AG10803 (cell line): ENCODE measurements at regions not wholly inside any gene's neighbourhood (a gene's known extent, or its start where the extent isn't known, plus 50 kb on each side); places are given as distances from the start of the nearest gene placed in this dataset.

ENCODE experiments used
- DNase-seq: peaks from one replicate; pipeline ENCODE4 v3.0.0; 2010; ENCODE audit warnings: low read depth
- H3K4me3 ChIP-seq: 2 replicates; pipeline ENCODE4 v1.5.1; 2011; ENCODE audit warnings: mild to moderate bottlenecking, low read length, control low read depth
- TF ChIP-seq, protein P1 (sequence below): conservative IDR thresholded peaks from 2 replicates; pipeline ENCODE4 v1.5.1; 2011; ENCODE audit warnings: mild to moderate bottlenecking, low read length, control low read depth, inconsistent platforms

DNA sequence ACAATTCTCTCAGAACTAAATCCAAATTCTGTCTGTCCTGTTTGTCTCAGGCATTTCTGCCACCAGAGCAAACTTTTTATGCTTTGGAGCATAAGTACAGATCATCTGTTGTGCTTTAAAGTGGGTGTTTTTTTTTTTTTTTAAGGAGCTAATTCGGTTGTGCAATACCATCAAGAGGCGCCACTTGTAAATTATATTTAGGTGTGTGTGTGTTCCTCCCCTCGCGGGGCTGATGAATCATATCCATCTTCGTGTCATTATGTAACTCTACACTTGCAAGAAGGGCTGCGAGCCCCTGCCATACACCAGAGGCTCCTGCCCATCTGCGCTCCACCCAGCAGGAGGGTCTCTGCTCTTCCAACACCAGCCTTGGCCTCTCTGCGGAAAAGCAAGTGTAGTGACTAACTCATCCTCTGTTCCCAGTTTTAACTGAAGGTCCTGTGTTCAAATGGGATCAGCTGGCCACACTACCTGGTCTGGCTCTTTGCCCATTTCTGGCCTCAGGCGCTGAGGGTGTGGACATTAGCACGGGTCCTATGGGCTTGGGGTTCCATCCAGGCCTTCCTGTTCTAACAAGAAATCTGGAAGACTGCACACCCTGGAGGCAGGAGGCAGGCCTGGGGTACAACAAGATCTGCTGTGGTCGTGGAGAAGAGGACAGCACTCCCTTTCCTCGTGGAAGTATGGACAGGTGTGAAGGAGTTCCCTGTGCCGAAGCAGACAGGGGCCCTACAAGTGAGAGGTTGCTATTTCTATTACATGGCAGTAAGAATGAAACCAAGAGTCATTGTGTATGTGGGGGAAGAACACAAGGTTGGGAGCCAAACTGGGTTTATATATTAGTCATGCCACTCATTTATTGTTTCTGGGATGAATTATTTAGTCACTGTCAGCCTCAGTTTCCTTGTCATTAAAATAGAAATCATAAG is 96.1 kb upstream of the MBNL2 start:
- peak; percentile 71 for DNase-seq
- no peak overlapping the region for H3K4me3 ChIP-seq
- TF ChIP-seq, protein P1, sequence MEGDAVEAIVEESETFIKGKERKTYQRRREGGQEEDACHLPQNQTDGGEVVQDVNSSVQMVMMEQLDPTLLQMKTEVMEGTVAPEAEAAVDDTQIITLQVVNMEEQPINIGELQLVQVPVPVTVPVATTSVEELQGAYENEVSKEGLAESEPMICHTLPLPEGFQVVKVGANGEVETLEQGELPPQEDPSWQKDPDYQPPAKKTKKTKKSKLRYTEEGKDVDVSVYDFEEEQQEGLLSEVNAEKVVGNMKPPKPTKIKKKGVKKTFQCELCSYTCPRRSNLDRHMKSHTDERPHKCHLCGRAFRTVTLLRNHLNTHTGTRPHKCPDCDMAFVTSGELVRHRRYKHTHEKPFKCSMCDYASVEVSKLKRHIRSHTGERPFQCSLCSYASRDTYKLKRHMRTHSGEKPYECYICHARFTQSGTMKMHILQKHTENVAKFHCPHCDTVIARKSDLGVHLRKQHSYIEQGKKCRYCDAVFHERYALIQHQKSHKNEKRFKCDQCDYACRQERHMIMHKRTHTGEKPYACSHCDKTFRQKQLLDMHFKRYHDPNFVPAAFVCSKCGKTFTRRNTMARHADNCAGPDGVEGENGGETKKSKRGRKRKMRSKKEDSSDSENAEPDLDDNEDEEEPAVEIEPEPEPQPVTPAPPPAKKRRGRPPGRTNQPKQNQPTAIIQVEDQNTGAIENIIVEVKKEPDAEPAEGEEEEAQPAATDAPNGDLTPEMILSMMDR, result peak; percentile 24; the same call in 1 of the 2 replicates

- TF ChIP-seq, protein P1, result no peak
- DNase-seq, result no peak
- H3K4me3 ChIP-seq, result no peak overlapping the region
Observed at GRCh38 chr13:97127842-97128241, 94.3 kb upstream of the MBNL2 start.

GRCh38 chr13:97130190-97130589 is 91.9 kb upstream of the MBNL2 start:
- TF ChIP-seq, protein P1, result no peak

GRCh38 chr13:97131447-97131846 is 90.7 kb upstream of the MBNL2 start:
- TF ChIP-seq, protein P1, result no peak
- no peak overlapping the region for H3K4me3 ChIP-seq
- DNase-seq, result no peak

More at GRCh38 chr13:97130190-97130589, 91.9 kb upstream of the MBNL2 start:
- peak; percentile 16 for DNase-seq
- no peak overlapping the region for H3K4me3 ChIP-seq

- DNase-seq, result no peak
- H3K4me3 ChIP-seq, result no peak overlapping the region
- TF ChIP-seq, protein P1, result no peak
Observed at GRCh38 chr13:97133554-97133953, 88.6 kb upstream of the MBNL2 start.

- TF ChIP-seq, protein P1, result no peak
- DNase-seq, result no peak
- H3K4me3 ChIP-seq, result no peak overlapping the region
Observed at GRCh38 chr13:97133955-97134354, 88.2 kb upstream of the MBNL2 start.
